ENCODE measurements at regions not wholly inside any gene's neighbourhood (a gene's known extent, or its start where the extent isn't known, plus 50 kb on each side); places are given as distances from the start of the nearest gene placed in this dataset.
"Not testable (repeated sequence)": the region's sequence is repeated elsewhere in the genome, so short reads cannot be mapped to it uniquely, and the experiment has no call there.

DNA sequence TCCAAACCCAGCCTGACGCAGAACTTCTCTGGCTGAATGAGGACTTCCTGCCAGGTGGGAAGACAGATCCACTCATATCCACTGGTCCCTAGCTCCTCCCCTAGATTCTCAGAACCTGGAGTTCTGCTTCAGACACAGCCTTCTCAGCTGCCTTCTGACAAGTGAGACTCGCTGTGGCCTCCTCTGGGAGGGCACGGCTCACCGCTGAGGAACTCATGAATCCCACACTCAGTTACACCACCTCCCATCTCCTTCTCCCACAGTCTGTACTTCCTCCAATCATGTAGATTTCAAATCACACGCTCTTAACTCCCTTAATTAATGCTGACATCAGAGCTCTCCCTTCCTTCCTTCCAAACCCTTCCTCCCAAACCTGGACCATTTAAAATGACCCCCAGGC, 86.4 kb upstream of the TMEM45B start:
- DNase-seq (no peak), ATAC-seq (no peak)

- no peak for ATAC-seq
- DNase-seq: no peak
Measured at GRCh38 chr11:129729823-129730222, 85.8 kb upstream of the TMEM45B start.

GRCh38 chr11:129731316-129731715, 84.3 kb upstream of the TMEM45B start:
- DNase-seq (no peak), ATAC-seq (no peak)

- DNase-seq (no peak), ATAC-seq (no peak)
Measured at GRCh38 chr11:129732941-129733340, 82.7 kb upstream of the TMEM45B start.

- ATAC-seq: no peak
Measured at GRCh38 chr11:129733384-129733783, 82.3 kb upstream of the TMEM45B start.

GRCh38 chr11:129733981-129734380, 81.7 kb upstream of the TMEM45B start:
- DNase-seq: no peak
- ATAC-seq: no peak

More at GRCh38 chr11:129733384-129733783, 82.3 kb upstream of the TMEM45B start:
- no peak for DNase-seq

DNA sequence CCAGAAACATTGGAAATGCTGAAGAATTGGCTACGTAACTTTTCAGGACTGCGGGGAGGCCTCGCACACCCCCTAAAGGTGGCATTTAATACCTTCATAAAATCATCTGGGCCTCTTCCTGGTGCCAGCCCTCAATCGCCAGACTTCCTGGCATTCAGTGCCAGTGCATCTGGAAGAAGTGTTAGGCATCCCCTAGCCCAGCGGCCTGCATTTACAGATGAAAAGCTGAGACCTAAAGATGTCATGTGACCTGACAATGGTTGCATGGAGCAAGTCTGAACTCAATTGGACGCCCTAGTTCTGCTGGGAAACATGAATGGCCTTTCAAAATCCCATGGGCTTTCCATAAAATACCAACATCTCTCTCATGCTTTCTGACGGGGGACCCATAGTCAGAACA, 81.0 kb upstream of the TMEM45B start:
- ATAC-seq (no peak), DNase-seq (no peak)

- ATAC-seq: no peak
Measured at GRCh38 chr11:129737831-129738230, 77.8 kb upstream of the TMEM45B start.

DNA sequence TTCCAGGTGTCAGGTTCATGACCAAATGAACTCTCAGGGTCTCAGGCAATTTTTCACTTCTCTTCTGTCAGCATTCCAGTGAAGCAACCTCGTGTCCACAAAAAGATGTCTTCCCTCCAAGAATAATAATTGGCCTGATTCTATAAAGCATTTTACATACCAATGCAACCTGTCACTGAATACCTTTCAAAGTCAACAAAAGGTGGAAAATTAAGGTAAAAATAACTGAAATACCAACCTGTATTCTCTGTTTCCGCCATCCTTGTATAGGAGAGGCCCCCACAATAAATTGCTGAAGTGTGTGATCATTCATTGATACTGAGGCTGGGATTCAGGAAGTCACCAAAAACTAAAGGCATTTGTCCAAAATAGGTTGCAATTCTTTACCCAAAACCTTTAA, 77.4 kb upstream of the TMEM45B start:
- DNase-seq (no peak), ATAC-seq (no peak)

More at GRCh38 chr11:129737831-129738230, 77.8 kb upstream of the TMEM45B start:
- DNase-seq: no peak

DNA sequence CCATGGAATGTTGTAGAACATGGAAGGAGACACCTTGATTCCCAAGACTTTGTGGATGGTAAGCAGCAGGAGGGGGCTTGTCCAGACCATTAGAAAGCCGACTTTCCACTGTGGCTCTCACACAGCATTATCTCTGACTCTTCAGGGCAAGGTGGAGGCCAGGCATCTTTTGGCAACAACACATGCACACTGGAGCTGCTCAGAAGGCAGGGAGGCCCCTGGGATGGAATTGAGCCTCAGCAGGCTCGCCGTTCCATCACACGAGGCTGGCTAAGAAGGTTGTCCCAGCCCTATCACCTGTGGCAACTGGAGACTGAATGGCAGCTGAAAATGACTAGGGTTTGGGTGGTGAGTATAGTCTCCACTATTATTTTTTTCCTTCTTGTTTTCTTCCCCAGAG, 76.3 kb upstream of the TMEM45B start:
- ATAC-seq: no peak

DNA sequence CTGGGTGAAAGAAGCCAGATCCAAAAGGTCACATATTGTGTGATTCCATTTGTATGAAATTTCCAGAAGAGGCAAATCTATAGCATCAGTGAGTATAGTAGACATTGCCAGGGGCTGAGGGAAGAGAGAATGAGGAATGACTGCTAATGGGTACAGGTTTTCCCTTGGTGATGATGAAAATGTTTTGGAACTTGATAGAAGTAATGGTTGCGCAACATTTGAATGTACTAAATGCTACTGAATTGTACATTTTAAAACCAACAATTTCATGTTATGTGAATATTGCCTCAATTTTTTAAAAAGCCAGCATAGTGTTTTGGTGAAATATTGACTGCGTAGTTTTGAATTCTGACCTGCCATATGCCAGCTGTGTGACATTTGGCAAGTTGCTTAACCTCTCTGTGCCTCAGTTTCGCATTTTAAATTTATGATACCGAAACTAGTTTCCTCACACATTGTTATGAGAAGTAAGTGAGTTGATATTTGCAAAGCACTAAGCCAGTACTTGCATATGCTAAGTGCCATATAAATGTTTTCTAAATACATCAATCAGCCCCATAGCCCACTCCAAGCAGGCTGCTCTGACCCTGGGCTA, 75.4 kb upstream of the TMEM45B start:
- ATAC-seq (no peak), DNase-seq (no peak)

More for the DNA sequence above, 76.3 kb upstream of the TMEM45B start:
- DNase-seq: no peak

GRCh38 chr11:129743112-129743815, 72.4 kb upstream of the TMEM45B start:
- no peak for DNase-seq
- no peak for ATAC-seq

DNA sequence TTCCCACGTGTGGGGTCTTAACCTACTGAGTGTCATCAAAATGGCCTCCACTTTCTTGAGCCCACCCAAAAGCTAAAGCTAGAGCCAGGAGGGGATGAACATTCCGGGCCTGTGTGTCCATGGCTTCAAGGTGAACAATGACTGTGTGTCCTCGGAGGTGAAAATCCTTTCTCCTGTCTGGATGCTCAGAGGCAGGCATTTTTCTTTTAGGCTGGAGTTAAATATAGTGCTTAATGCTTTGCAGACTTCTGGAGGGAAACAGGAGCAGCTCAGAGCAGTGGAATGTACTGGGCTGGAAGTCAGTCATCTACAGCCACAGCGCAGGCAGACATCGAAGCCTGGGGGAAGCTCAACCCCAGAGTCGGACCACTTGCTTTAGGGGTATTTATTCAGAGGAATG, 68.6 kb upstream of the TMEM45B start:
- DNase-seq (no peak), ATAC-seq (no peak)

- ATAC-seq: no peak
- no peak for DNase-seq
Measured at GRCh38 chr11:129749141-129749540, 66.5 kb upstream of the TMEM45B start.

DNA sequence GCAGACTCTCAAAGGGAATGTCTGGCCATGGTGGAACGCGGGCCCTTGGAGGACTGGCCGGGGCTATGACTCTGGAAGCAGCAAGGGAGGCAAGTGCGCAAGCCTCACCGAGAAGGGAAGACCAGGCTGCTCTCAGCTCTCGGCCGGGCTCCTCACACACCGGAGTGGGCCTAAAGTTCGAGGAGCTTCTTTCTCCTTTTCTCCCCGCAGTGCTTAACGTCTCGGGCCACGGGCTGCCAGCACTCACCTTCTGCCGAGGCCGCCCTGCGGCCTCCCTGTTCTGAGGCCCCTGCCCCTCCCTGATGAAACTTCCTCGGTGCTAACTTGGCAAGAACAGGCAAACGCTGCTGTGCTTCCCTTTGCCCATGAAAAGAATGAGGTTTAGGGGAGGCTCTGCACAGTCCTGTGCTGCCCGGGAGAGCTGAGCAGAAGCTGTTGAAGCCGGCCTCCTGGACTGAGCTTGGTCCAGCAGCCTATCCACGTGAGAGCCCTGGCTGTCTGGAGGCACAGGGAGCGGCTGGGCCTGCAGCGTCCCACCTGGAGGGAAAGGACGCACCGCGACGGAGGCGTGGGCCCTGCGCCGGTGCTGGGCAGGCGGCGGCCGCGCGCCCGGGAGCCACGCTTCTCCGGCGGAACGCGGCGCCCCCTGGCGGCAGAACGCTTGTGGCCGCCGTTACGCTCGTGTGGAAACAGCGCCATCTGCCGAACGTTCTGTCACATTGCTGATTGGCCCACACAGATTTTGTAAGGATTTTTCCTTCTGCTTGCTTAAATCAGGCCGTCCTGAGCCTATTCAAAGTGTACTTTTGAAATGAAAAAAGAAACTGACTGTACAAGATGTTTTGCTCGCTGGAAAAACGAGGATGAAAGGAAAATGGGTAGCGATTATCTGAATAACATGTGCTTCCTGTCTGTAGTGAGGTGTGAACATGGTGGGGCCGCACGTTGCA, 65.0 kb upstream of the TMEM45B start:
- peak; percentile 82 for DNase-seq
- ATAC-seq: peak; percentile 84

DNA sequence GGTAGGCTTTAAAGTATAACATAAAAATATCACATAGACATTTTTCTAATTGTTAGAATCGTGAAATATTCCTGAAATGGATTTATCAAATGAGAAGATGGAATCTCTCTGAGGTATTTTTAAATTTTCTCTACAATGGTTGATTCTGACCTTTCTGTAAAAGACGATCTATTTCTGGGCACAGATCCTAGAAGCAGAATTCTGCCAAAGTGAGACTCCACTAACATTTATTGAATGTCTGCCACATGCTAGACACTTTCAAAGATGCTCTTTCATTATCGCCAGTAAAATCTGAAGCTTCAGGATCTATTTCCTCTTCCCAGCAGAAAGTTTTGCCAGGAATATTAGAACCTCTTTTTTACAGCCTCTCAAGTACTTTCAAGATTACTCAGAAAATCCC, 64.1 kb upstream of the TMEM45B start:
- DNase-seq (no peak), ATAC-seq (no peak)

DNA sequence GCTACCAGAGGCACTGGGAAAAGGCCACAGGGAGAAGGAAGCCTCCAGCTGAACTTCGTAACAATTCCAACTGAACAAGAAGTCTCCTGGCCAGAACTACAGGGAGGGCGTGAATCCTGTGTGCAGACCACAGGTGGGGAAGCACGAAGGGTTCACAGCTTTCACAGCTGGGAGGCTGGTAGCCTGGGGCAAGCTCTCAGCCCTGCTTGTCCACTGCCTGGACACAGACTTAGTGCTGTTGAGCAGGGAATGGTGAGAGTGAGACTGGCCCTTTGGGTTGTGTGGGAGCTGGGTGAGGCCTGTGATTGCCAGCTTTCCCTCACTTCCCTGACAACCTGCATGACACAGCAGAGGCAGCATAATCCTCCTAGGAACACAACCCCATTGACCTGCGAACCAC, 52.1 kb upstream of the TMEM45B start:
- not testable (repeated sequence) for DNase-seq, ATAC-seq

DNA sequence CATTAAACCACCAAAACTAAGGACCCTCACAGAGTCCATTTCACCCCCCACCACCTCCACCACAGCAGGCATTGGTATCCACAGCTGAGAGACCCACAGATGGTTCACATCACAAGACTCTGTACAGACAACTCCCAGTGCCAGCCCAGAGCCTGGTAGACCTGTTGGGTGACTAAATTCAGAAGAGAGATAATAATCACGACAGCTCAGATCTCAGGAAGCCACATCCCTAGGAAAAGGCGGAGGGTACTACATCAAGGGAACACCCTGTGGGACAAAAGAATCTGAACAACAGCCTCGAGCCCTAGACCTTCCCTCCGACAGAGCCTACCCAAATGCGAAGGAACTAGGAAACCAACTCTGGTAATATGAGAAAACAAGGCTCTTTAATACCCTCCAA, 51.4 kb upstream of the TMEM45B start:
- not testable (repeated sequence) for DNase-seq, ATAC-seq

Data from stimulated activated naive CD8-positive, alpha-beta T cell treated with anti-CD3 and anti-CD28 coated beads, Interleukin-15, Interleukin-2, amounts not matched to agents 100 U/mL and 50 U/mL, for 24 hours (primary cell).